Peyer's patch (tissue), 4 donors: ENCODE measurements at regions not wholly inside any gene's neighbourhood (a gene's known extent, or its start where the extent isn't known, plus 50 kb on each side); places are given as distances from the start of the nearest gene placed in this dataset.

Source experiments
- POLR2A ChIP-seq, 2 donors: fragments of 450-650 bp; IDR thresholded peaks; one replicate each; pipeline ENCODE4 v1.5.1; 2017; ENCODE audit warnings: antibody characterized with exemption in 2 of 2, mild to moderate bottlenecking in 2 of 2, moderate library complexity in 2 of 2
- TF ChIP-seq, protein P1 (sequence below), 6 experiments: fragments of 450-650 bp in 4 of 6; fragments of 200-600 bp in 2 of 6; sonication (generic) in 1 of 6; IDR thresholded peaks; one replicate each; pipeline ENCODE4 v1.5.1; 2017 to 2019; ENCODE audit warnings: antibody characterized with exemption in 6 of 6, mild to moderate bottlenecking in 3 of 6, moderate library complexity in 1 of 6

DNA sequence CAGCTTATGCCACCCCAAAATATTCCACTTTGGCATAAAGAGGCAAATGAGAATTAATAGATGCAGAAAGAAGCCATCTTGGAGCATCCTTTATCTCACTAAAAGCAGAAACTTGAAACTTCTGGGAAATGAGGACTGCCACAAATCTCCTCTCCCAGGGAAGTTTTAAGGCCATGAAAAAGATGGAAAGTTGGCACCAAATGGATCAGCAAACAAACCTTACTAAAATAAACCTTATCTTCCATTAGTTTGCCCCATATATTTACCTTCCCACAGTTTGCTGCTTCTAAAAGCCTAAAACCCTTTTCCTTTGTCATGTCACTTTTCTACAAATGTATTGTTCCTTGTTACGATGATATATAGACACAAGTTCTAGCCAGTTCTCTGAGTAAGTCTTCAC lies 340.0 kb upstream of the USP15 start:
- TF ChIP-seq, protein P1, sequence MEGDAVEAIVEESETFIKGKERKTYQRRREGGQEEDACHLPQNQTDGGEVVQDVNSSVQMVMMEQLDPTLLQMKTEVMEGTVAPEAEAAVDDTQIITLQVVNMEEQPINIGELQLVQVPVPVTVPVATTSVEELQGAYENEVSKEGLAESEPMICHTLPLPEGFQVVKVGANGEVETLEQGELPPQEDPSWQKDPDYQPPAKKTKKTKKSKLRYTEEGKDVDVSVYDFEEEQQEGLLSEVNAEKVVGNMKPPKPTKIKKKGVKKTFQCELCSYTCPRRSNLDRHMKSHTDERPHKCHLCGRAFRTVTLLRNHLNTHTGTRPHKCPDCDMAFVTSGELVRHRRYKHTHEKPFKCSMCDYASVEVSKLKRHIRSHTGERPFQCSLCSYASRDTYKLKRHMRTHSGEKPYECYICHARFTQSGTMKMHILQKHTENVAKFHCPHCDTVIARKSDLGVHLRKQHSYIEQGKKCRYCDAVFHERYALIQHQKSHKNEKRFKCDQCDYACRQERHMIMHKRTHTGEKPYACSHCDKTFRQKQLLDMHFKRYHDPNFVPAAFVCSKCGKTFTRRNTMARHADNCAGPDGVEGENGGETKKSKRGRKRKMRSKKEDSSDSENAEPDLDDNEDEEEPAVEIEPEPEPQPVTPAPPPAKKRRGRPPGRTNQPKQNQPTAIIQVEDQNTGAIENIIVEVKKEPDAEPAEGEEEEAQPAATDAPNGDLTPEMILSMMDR (IDR thresholded peaks at IDR 0.05), result no peak
- TF ChIP-seq POLR2A (IDR thresholded peaks at IDR 0.05), result no peak
